Endothelial cell of umbilical vein (primary cell): ENCODE measurements at regions not wholly inside any gene's neighbourhood (a gene's known extent, or its start where the extent isn't known, plus 50 kb on each side); places are given as distances from the start of the nearest gene placed in this dataset.

Experiments
- BruUV-seq: library from RNA; stranded (reverse); fragments of 400-500 nt; replicated peaks from 2 replicates; lab custom pipeline; 2021; lab: Mats Ljungman, UMichigan
- CTCF ChIA-PET: fragments of 300-600, 350-600 bp; sonication (Branson Sonifier 250); formaldehyde crosslinking; loops from one replicate; lab custom pipeline; 2021; ENCODE audit warnings: antibody characterized with exemption, inconsistent platforms; lab: Charles Lee
- POLR2A ChIA-PET: fragments of 300-600, 350-600 bp; sonication (Branson Sonifier 250); formaldehyde crosslinking; loops from one replicate; lab custom pipeline; 2021; ENCODE audit warnings: antibody characterized with exemption, inconsistent platforms; lab: Charles Lee
- DNase-seq: peaks from one replicate; pipeline ENCODE4 v3.0.0-alpha.2; 2011; ENCODE audit warnings: low read depth, low spot score
- FAIRE-seq: peaks from 2 replicates; lab custom pipeline; 2011; peaks lifted over from hg19 to GRCh38; lab: Jason Lieb, UNC
- H2AFZ ChIP-seq: 2 replicates; pipeline ENCODE4 v1.6.0; 2012; ENCODE audit warnings: low read depth, low read length, control low read depth, inconsistent platforms
- H3K27ac ChIP-seq: 2 replicates; pipeline ENCODE4 v1.5.1; 2011; ENCODE audit warnings: low read depth, mild to moderate bottlenecking, control low read depth, low read length, moderate library complexity; ENCODE audit not compliant: insufficient read depth
- H3K27me3 ChIP-seq, 2 experiments: 2 replicates each; pipeline versions ENCODE4 v1.6.0 to v1.6.1; 2011; ENCODE audit warnings: low read length in 2 of 2, mixed read lengths in 1 of 2; ENCODE audit not compliant: control insufficient read depth in 2 of 2, insufficient read depth in 2 of 2
- H3K36me3 ChIP-seq, 2 experiments: 2 replicates in 1 of 2; 3 replicates in 1 of 2; pipeline ENCODE4 v1.5.1; 2011; ENCODE audit warnings: low read length in 2 of 2, mild to moderate bottlenecking in 1 of 2, moderate library complexity in 1 of 2; ENCODE audit not compliant: control insufficient read depth in 2 of 2, insufficient read depth in 2 of 2; ENCODE audit errors: extremely low read depth in 1 of 2
- H3K4me1 ChIP-seq: 3 replicates; pipeline ENCODE4 v1.5.1; 2011; ENCODE audit warnings: mild to moderate bottlenecking, low read length; ENCODE audit not compliant: control insufficient read depth, insufficient read depth; ENCODE audit errors: extremely low read depth
- H3K4me2 ChIP-seq: 2 replicates; pipeline ENCODE4 v1.6.1; 2011; ENCODE audit warnings: low read length, control low read depth, mixed read lengths; ENCODE audit not compliant: insufficient read depth
- H3K4me3 ChIP-seq, 3 experiments: fragments of 200-600 bp in 1 of 3; sonication (generic), shearing (Covaris generic) in 1 of 3; replicated peaks in 1 of 3; 2 replicates each; pipeline ENCODE4 v1.5.1; 2011 to 2016; ENCODE audit warnings: control low read depth in 3 of 3, low read length in 3 of 3, mild to moderate bottlenecking in 2 of 3, inconsistent platforms in 1 of 3, low read depth in 1 of 3, moderate library complexity in 1 of 3; ENCODE audit not compliant: insufficient read depth in 1 of 3
- H3K79me2 ChIP-seq: 2 replicates; pipeline ENCODE4 v1.6.0; 2012; ENCODE audit warnings: low read length, inconsistent platforms; ENCODE audit not compliant: control insufficient read depth, insufficient read depth
- H3K9ac ChIP-seq: replicated peaks from 2 replicates; pipeline ENCODE3; 2011; ENCODE audit warnings: low read length, control low read depth; ENCODE audit not compliant: insufficient read depth; ENCODE audit errors: extremely low read depth
- H3K9me1 ChIP-seq: replicated peaks from 3 replicates; pipeline ENCODE4 v1.6.0; 2011; ENCODE audit warnings: mild to moderate bottlenecking, low read length; ENCODE audit not compliant: control insufficient read depth, insufficient read depth; ENCODE audit errors: extremely low read depth
- H3K9me3 ChIP-seq: replicated peaks from 2 replicates; pipeline ENCODE4 v1.5.1; 2012; ENCODE audit warnings: low read length, inconsistent platforms; ENCODE audit not compliant: control insufficient read depth, insufficient read depth
- H4K20me1 ChIP-seq: replicated peaks from 2 replicates; pipeline ENCODE3; 2011; ENCODE audit warnings: mild to moderate bottlenecking, low read length; ENCODE audit not compliant: control insufficient read depth, insufficient read depth; ENCODE audit errors: extremely low read depth
- CTCF ChIP-seq, 2 donors: IDR thresholded peaks; 1 replicate in 1 of 2; 2 replicates in 1 of 2; pipeline ENCODE4 v1.5.1; 2011; ENCODE audit warnings: low read length in 2 of 2, mild to moderate bottlenecking in 2 of 2, moderate library complexity in 2 of 2, control low read depth in 1 of 2, inconsistent platforms in 1 of 2, low read depth in 1 of 2; ENCODE audit not compliant: insufficient read depth in 1 of 2; ENCODE audit errors: extremely low read depth in 1 of 2
- EZH2 ChIP-seq: IDR thresholded peaks from 2 replicates; pipeline ENCODE4 v1.6.1; 2012; ENCODE audit warnings: borderline replicate concordance, low read depth, mild to moderate bottlenecking, moderate library complexity, low read length, inconsistent platforms; ENCODE audit not compliant: severe bottlenecking
- FOS ChIP-seq: IDR thresholded peaks from 2 replicates; pipeline ENCODE4 v1.6.1; 2011; ENCODE audit warnings: mild to moderate bottlenecking, low read length, moderate library complexity, borderline replicate concordance; ENCODE audit not compliant: insufficient read depth
- GATA2 ChIP-seq: IDR thresholded peaks from 2 replicates; pipeline ENCODE4 v1.7.0; 2011; ENCODE audit warnings: low read depth, mild to moderate bottlenecking, moderate library complexity, mixed read lengths, low read length; ENCODE audit not compliant: insufficient read length, insufficient read depth
- JUN ChIP-seq: IDR thresholded peaks from 2 replicates; pipeline ENCODE4 v1.6.1; 2011; ENCODE audit warnings: borderline replicate concordance, low read depth; ENCODE audit not compliant: insufficient read length, insufficient read depth
- MYC ChIP-seq: IDR thresholded peaks from one replicate; pipeline ENCODE4 v1.6.1; 2011; ENCODE audit warnings: mild to moderate bottlenecking, low read depth, low read length
- POLR2A ChIP-seq: IDR thresholded peaks from 2 replicates; pipeline ENCODE4 v1.6.1; 2012; ENCODE audit warnings: low read depth, mild to moderate bottlenecking, control low read depth, low read length
- POLR2AphosphoS5 ChIP-seq: IDR thresholded peaks from 2 replicates; pipeline ENCODE4 v1.6.1; 2012; ENCODE audit warnings: low read depth, mild to moderate bottlenecking, control low read depth, low read length, moderate library complexity; ENCODE audit not compliant: insufficient read depth
- dilution Hi-C: fragments of 300-500 bp; cut with MboI; formaldehyde crosslinking; loops from one replicate; pipeline ENCODE4 v1.15.0; 2019; ENCODE audit warnings: low sequenced_read_pairs; ENCODE audit not compliant: extremely low pct_ligation_motif_present
- intact Hi-C: fragments of 100-400 bp; cut with micrococcal nuclease; formaldehyde crosslinking; loops from one replicate; pipeline ENCODE4 v1.10.0; 2022
- TF ChIP-seq, protein P1 (sequence below): IDR thresholded peaks from 2 replicates; pipeline ENCODE4 v1.6.1; 2011; ENCODE audit not compliant: insufficient read depth, insufficient read length

DNA sequence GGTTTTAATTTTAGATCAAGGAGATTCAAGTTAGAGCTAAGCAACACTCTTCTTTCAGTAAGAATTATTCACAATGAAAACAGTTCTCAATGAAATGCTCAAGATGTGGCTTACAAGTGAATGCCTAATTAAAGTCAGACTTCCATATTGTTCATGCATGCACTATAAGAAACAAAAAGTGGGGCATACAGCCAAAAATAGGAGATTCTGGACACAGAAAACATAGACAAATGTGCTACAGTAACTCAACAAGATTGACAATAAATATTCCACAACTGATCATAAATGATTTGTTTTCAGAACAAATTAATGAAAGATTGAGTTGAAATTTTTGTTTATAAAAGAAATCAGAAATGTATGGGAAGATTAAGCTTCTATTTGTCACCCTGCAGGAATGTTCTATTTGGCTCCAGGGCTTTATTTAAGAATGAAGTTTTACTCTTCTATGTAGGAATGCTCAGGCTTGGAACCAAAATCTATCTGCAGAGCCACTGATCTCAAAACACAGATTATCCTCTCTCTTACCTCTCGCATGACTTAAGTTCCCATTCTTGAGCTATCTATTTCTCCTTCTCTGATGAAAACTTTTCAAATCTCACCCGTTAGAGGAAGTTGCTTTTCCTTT, 89.0 kb upstream of the PIP4K2A start:
- dilution Hi-C loops (no loop called here), intact Hi-C loops (loop anchor here (10.0 kb wide), 1 partner anchor 171 kb away; no protein-coding TSS in a partner anchor)
- DNase-seq: no peak
- no peaks in the 10 kb centered on the region for H3K4me1 ChIP-seq
- ChIA-PET POLR2A (no interaction called here), CTCF (no interaction called here)
- FAIRE-seq: no peak
- H4K20me1 ChIP-seq: no peaks in the 10 kb centered on the region
- no peaks in the 10 kb centered on the region for H3K79me2 ChIP-seq
- BruUV-seq: no TSS peak
- no peak overlapping the region for H3K4me2 ChIP-seq
- H3K4me3 ChIP-seq: no peak overlapping the region
- no peaks in the 10 kb centered on the region for H3K9me1 ChIP-seq
- peaks cover 14 to 20% of the 10 kb centered on the region in 2 experiments for H3K27me3 ChIP-seq
- H3K27ac ChIP-seq: no peak overlapping the region
- H3K36me3 ChIP-seq: no peaks in the 10 kb centered on the region
- no peak overlapping the region for H3K9ac ChIP-seq
- H2AFZ ChIP-seq: no peak overlapping the region
- TF ChIP-seq MYC: no peak
- TF ChIP-seq POLR2A: no peak
- no peak for TF ChIP-seq GATA2
- TF ChIP-seq POLR2AphosphoS5: no peak
- TF ChIP-seq JUN: no peak
- no peak for TF ChIP-seq CTCF (IDR thresholded peaks at IDR 0.05; ENCODE audit: extremely low read depth in 1 of 2, insufficient read depth in 1 of 2, low read depth in 1 of 2, low read length in 2 of 2)
- TF ChIP-seq, protein P1, sequence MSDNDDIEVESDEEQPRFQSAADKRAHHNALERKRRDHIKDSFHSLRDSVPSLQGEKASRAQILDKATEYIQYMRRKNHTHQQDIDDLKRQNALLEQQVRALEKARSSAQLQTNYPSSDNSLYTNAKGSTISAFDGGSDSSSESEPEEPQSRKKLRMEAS: no peak
- no peak for TF ChIP-seq EZH2
- TF ChIP-seq FOS: no peak
- no peaks in the 10 kb centered on the region for H3K9me3 ChIP-seq
